ENCODE measurements at regions not wholly inside any gene's neighbourhood (a gene's known extent, or its start where the extent isn't known, plus 50 kb on each side); places are given as distances from the start of the nearest gene placed in this dataset.

- TF ChIP-seq, protein P1, sequence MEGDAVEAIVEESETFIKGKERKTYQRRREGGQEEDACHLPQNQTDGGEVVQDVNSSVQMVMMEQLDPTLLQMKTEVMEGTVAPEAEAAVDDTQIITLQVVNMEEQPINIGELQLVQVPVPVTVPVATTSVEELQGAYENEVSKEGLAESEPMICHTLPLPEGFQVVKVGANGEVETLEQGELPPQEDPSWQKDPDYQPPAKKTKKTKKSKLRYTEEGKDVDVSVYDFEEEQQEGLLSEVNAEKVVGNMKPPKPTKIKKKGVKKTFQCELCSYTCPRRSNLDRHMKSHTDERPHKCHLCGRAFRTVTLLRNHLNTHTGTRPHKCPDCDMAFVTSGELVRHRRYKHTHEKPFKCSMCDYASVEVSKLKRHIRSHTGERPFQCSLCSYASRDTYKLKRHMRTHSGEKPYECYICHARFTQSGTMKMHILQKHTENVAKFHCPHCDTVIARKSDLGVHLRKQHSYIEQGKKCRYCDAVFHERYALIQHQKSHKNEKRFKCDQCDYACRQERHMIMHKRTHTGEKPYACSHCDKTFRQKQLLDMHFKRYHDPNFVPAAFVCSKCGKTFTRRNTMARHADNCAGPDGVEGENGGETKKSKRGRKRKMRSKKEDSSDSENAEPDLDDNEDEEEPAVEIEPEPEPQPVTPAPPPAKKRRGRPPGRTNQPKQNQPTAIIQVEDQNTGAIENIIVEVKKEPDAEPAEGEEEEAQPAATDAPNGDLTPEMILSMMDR (IDR thresholded peaks at IDR 0.05; ENCODE audit: control extremely low read depth, extremely low read depth, low read depth, missing control alignments) = no peak
- POLR2A ChIA-PET = no interaction called here
Observed at GRCh38 chr3:67082533-67083024, 84.5 kb downstream of the KBTBD8 start.

GRCh38 chr3:67083277-67083676 is 85.2 kb downstream of the KBTBD8 start:
- TF ChIP-seq, protein P1 (IDR thresholded peaks at IDR 0.05; ENCODE audit: control extremely low read depth, extremely low read depth, low read depth, missing control alignments) = no peak
- ChIA-PET POLR2A (no interaction called here), CTCF (interaction anchor here (1.1 to 1.8 kb wide), 2 partner anchors 18 to 27 kb away, joined by 3 to 4 read pairs; no protein-coding TSS in a partner anchor)
- DNase-seq (ENCODE audit: extremely low spot score) = no peak

More at GRCh38 chr3:67082533-67083024, 84.5 kb downstream of the KBTBD8 start:
- DNase-seq (ENCODE audit: extremely low spot score) = no peak
- CTCF ChIA-PET = interaction anchor here (1.1 to 1.8 kb wide), 2 partner anchors 19 to 28 kb away, joined by 3 to 4 read pairs; no protein-coding TSS in a partner anchor

- CTCF ChIA-PET = interaction anchor here (1.1 kb wide), 1 partner anchor 26 kb away, joined by 3 read pairs; no protein-coding TSS in a partner anchor
- POLR2A ChIA-PET = no interaction called here
Observed at GRCh38 chr3:67087788-67088187, 89.7 kb downstream of the KBTBD8 start.

DNA sequence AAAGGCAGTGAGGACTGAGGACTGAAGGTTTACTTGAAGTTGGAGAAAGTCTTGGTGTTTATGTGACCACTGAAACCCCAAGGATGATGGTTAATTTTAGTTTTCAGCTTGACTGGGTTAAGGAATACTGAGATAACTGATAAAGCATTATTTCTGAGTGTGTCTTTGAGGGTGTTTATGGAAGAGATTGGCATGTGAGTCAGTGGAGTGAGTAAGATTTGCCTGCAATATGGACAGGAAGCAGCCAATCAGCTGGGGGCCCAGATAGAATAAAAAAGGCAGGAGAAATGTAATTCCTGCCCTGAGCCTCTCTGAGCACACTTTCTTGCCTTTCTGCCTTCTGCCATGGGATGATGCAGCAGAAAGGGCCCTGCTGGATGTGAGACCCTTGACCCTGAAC is 92.4 kb downstream of the KBTBD8 start:
- ChIA-PET CTCF (interaction anchor here (1.6 kb wide), 1 partner anchor 24 kb away, joined by 3 read pairs; no protein-coding TSS in a partner anchor), POLR2A (no interaction called here)
- TF ChIP-seq, protein P1 (IDR thresholded peaks at IDR 0.05; ENCODE audit: control extremely low read depth, extremely low read depth, low read depth, missing control alignments) = no peak

More at GRCh38 chr3:67087788-67088187, 89.7 kb downstream of the KBTBD8 start:
- DNase-seq (ENCODE audit: extremely low spot score) = no peak
- TF ChIP-seq, protein P1 (IDR thresholded peaks at IDR 0.05; ENCODE audit: control extremely low read depth, extremely low read depth, low read depth, missing control alignments) = no peak

GRCh38 chr3:67093305-67093704 is 95.2 kb downstream of the KBTBD8 start:
- ChIA-PET CTCF (interaction anchor here (1.5 to 3.2 kb wide), 4 partner anchors 12 to 22 kb away, joined by 3 to 11 read pairs (median 7); no protein-coding TSS in a partner anchor), POLR2A (no interaction called here)
- TF ChIP-seq, protein P1 (IDR thresholded peaks at IDR 0.05; ENCODE audit: control extremely low read depth, extremely low read depth, low read depth, missing control alignments) = no peak
- no peak for DNase-seq (ENCODE audit: extremely low spot score)

More for the DNA sequence above, 92.4 kb downstream of the KBTBD8 start:
- DNase-seq (ENCODE audit: extremely low spot score) = no peak

DNA sequence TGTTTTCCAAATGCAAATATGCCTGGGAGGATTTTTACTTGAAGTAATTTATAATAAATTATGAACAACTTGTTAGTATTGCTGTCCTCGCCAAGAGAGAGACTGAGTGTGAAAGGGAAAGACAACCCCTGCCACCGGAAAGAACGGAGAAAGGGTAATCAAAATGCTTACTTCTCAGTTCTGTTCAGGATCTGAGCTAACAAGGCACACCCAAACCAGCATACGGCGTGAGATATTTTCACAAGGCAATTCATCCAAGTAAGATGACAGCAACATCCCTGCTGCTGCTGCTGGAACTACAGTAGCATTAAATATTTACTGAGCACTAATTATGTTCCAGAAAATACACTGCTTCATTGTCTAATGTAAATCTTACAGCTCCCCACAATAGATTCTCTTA is 96.1 kb downstream of the KBTBD8 start:
- POLR2A ChIA-PET = no interaction called here
- CTCF ChIA-PET = interaction anchor here (1.5 to 3.2 kb wide), 3 partner anchors 16 to 23 kb away, joined by 3 to 11 read pairs (median 10); no protein-coding TSS in a partner anchor
- DNase-seq (ENCODE audit: extremely low spot score) = no peak
- TF ChIP-seq, protein P1 (IDR thresholded peaks at IDR 0.05; ENCODE audit: control extremely low read depth, extremely low read depth, low read depth, missing control alignments) = no peak

Measured in GM10248 (cell line).